C4-2B (cell line): ENCODE measurements at regions not wholly inside any gene's neighbourhood (a gene's known extent, or its start where the extent isn't known, plus 50 kb on each side); places are given as distances from the start of the nearest gene placed in this dataset.

Experiments
- ZFX ChIP-seq: fragments of 450-650 bp; IDR thresholded peaks from 2 replicates; pipeline ENCODE4 v1.6.1; 2017
- TF ChIP-seq, protein P1 (sequence below): fragments of 450-650 bp; conservative IDR thresholded peaks from 2 replicates; pipeline ENCODE4 v1.5.1; 2017; ENCODE audit warnings: mild to moderate bottlenecking

DNA sequence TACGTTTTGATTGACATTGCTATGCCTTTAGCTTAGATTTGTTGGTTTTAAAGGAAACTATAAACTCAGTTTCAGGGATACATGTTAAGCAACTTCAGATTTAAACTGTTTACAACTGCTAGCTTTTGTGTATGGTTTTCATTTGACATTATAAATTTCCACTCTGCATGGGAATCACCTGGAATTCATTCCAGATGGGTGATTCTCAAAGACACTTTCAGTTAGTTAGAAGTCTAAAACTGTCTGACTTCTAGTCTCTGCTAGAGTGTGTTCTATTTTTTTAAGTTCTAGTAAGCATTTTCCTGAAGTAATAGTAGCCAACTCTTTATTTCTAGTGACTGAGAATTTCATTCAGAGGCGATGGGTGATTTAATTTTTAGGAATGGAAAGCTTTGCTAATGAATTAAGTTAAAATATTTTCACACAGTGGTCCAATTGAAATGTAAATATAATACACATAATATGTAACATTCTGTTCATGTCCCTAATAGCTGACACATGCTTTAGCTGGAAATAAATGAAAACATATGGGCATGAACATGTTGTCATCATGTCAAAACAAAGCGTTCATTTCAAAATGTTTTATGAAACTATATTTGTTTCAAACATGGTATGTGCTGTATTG lies 58.3 kb upstream of the CSNK1A1L start:
- TF ChIP-seq, protein P1, sequence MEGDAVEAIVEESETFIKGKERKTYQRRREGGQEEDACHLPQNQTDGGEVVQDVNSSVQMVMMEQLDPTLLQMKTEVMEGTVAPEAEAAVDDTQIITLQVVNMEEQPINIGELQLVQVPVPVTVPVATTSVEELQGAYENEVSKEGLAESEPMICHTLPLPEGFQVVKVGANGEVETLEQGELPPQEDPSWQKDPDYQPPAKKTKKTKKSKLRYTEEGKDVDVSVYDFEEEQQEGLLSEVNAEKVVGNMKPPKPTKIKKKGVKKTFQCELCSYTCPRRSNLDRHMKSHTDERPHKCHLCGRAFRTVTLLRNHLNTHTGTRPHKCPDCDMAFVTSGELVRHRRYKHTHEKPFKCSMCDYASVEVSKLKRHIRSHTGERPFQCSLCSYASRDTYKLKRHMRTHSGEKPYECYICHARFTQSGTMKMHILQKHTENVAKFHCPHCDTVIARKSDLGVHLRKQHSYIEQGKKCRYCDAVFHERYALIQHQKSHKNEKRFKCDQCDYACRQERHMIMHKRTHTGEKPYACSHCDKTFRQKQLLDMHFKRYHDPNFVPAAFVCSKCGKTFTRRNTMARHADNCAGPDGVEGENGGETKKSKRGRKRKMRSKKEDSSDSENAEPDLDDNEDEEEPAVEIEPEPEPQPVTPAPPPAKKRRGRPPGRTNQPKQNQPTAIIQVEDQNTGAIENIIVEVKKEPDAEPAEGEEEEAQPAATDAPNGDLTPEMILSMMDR: no peak
- no peak for TF ChIP-seq ZFX
